Uterus (tissue), 3 donors: ENCODE measurements at regions not wholly inside any gene's neighbourhood (a gene's known extent, or its start where the extent isn't known, plus 50 kb on each side); places are given as distances from the start of the nearest gene placed in this dataset.
"Not testable (repeated sequence)": the region's sequence is repeated elsewhere in the genome, so short reads cannot be mapped to it uniquely, and the experiment has no call there.

ENCODE experiments used
- DNase-seq, 2 donors: peaks; one replicate each; pipeline ENCODE4 v3.0.0-alpha.2; 2019 to 2020
- H3K27ac ChIP-seq, 2 donors: fragments of 200-600 bp; sonication (generic); 1 replicate in 1 of 2; 2 replicates in 1 of 2; pipeline ENCODE4 v1.5.1; 2016 to 2018
- H3K27me3 ChIP-seq, 2 donors: fragments of 200-600 bp; sonication (generic); one replicate each; pipeline ENCODE4 v1.5.1; 2018 to 2019; ENCODE audit warnings: control low read depth in 1 of 2
- H3K36me3 ChIP-seq, 2 donors: fragments of 200-600 bp; sonication (generic); one replicate each; pipeline ENCODE4 v1.5.1; 2019; ENCODE audit warnings: control low read depth in 1 of 2
- H3K4me1 ChIP-seq, 2 donors: fragments of 200-600 bp; sonication (generic); one replicate each; pipeline ENCODE4 v1.5.1; 2018 to 2019; ENCODE audit warnings: control low read depth in 1 of 2
- H3K4me3 ChIP-seq, 2 donors: fragments of 200-600 bp; sonication (generic); 1 replicate in 1 of 2; 2 replicates in 1 of 2; pipeline ENCODE4 v1.5.1; 2018 to 2019; ENCODE audit warnings: mild to moderate bottlenecking in 1 of 2
- H3K9me3 ChIP-seq, 2 donors: fragments of 200-600 bp; sonication (generic); one replicate each; pipeline ENCODE4 v1.5.1; 2019; ENCODE audit warnings: control low read depth in 1 of 2
- POLR2A ChIP-seq, 2 donors: fragments of 450-650 bp; IDR thresholded peaks; one replicate each; pipeline ENCODE4 v1.6.1; 2016; ENCODE audit warnings: antibody characterized with exemption in 2 of 2, mild to moderate bottlenecking in 1 of 2, moderate library complexity in 1 of 2
- intact Hi-C: fragments of 100-400 bp; cut with DNase I; formaldehyde crosslinking; loops from one replicate; pipeline ENCODE4 v1.15.1; 2023; ENCODE audit warnings: low total_unique reads
- TF ChIP-seq, protein P1 (sequence below), 4 experiments: fragments of 200-600 bp in 2 of 4; fragments of 450-650 bp in 2 of 4; sonication (generic) in 2 of 4; IDR thresholded peaks; one replicate each; pipeline ENCODE4 v1.5.1; 2016 to 2019; ENCODE audit warnings: antibody characterized with exemption in 4 of 4, mild to moderate bottlenecking in 2 of 4, moderate library complexity in 1 of 4
- donor health status: DM: yes; HTN: yes; CAD: no.

DNA sequence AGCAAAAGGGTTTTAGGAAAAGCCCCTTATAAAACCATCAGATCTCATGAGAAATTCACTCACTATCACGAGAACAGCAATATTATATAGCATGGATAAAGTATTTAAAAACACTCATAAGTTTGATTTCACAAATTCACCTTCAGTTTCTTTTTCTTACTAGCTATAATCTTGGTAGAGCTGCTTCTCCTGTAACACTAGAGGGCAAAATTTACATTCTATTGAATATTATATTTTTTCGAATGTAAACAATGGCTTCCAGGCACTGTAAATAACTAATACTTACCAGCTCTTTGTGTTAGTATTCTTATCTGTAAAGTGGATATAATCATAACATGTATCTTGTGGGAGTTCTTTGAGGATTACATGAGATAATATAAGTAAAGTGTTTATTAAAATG is 259.6 kb downstream of the CCER1 start:
- TF ChIP-seq POLR2A (IDR thresholded peaks at IDR 0.05), result no peak
- TF ChIP-seq, protein P1, sequence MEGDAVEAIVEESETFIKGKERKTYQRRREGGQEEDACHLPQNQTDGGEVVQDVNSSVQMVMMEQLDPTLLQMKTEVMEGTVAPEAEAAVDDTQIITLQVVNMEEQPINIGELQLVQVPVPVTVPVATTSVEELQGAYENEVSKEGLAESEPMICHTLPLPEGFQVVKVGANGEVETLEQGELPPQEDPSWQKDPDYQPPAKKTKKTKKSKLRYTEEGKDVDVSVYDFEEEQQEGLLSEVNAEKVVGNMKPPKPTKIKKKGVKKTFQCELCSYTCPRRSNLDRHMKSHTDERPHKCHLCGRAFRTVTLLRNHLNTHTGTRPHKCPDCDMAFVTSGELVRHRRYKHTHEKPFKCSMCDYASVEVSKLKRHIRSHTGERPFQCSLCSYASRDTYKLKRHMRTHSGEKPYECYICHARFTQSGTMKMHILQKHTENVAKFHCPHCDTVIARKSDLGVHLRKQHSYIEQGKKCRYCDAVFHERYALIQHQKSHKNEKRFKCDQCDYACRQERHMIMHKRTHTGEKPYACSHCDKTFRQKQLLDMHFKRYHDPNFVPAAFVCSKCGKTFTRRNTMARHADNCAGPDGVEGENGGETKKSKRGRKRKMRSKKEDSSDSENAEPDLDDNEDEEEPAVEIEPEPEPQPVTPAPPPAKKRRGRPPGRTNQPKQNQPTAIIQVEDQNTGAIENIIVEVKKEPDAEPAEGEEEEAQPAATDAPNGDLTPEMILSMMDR (IDR thresholded peaks at IDR 0.05), result no peak
- no peaks in the 10 kb centered on the region for H3K4me1 ChIP-seq
- H3K27ac ChIP-seq, result no peak overlapping the region
- no peaks in the 10 kb centered on the region for H3K36me3 ChIP-seq
- no peaks in the 10 kb centered on the region for H3K9me3 ChIP-seq
- intact Hi-C loops, result no loop called here
- no peak overlapping the region for H3K4me3 ChIP-seq
- DNase-seq, result no peak
- H3K27me3 ChIP-seq, result no peaks in the 10 kb centered on the region

DNA sequence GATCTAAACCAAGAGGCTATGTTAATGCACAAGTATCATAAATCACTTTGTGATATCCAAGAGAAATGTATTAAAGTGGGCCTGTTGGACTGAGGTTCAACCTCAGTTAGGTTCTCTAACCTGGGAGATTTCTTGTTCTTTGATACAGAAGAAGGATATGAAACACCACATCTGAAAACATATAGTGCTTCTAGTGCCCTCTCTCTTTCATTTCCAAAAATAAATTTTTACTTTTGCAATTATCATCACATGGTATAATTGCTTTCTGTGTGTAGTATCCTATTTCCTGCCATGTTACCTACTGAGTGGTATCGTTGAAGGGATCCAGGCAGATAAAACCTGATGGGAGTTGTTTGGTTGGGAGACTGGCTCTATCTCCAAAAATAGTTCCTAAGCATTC is 264.9 kb downstream of the CCER1 start:
- no peaks in the 10 kb centered on the region for H3K9me3 ChIP-seq
- H3K4me1 ChIP-seq, result no peaks in the 10 kb centered on the region
- no peak for TF ChIP-seq POLR2A (IDR thresholded peaks at IDR 0.05)
- TF ChIP-seq, protein P1 (IDR thresholded peaks at IDR 0.05), result no peak
- H3K4me3 ChIP-seq, result no peak overlapping the region
- H3K36me3 ChIP-seq, result no peaks in the 10 kb centered on the region
- no peak for DNase-seq
- H3K27ac ChIP-seq, result no peak overlapping the region
- no peaks in the 10 kb centered on the region for H3K27me3 ChIP-seq
- intact Hi-C loops, result no loop called here

DNA sequence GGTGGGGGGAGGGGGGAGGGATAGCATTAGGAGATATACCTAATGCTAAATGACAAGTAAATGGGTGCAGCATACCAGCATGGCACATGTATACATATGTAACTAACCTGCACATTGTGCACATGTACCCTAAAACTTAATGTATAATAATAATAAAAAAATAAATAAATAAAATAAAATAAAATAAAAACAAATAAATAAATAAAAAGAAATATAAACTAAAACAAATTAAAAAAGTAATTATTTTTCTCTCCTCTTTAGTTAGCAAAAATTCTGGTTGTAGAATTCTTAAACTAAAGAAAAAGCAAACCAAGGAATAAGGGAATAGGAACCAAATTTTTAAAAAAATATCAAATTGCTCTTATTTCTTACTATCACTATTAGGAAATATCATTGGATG is 267.3 kb downstream of the CCER1 start:
- intact Hi-C loops, H3K36me3 ChIP-seq: not testable (repeated sequence)

DNA sequence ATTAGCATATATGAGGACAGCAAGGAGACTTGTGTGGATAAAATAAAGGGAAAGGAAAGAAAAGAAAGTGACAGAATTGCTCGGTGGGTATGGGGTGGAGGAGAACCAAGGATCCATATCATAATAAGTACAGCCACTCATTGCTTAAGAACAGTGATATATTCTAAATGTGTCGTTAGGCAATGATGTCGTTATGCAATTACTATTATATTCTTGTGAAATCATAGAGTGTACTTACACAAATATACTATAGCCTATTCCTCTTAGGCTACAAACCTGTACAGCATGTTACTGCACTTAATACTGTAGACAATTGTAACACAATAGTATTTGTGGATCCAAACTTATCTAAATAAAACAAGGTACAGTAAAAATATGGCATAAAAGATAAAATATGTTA is 271.1 kb downstream of the CCER1 start:
- H3K4me3 ChIP-seq, result no peak overlapping the region
- H3K36me3 ChIP-seq, result no peaks in the 10 kb centered on the region
- H3K4me1 ChIP-seq, result no peaks in the 10 kb centered on the region
- H3K9me3 ChIP-seq, result no peaks in the 10 kb centered on the region
- TF ChIP-seq, protein P1 (IDR thresholded peaks at IDR 0.05), result no peak
- TF ChIP-seq POLR2A (IDR thresholded peaks at IDR 0.05), result no peak
- H3K27me3 ChIP-seq, result no peaks in the 10 kb centered on the region
- H3K27ac ChIP-seq, result no peak overlapping the region
- DNase-seq, result no peak
- intact Hi-C loops, result no loop called here

More for the DNA sequence above, 267.3 kb downstream of the CCER1 start:
- not testable (repeated sequence) for H3K4me3 ChIP-seq, H3K4me1 ChIP-seq, H3K27ac ChIP-seq, H3K9me3 ChIP-seq, H3K27me3 ChIP-seq, DNase-seq

DNA sequence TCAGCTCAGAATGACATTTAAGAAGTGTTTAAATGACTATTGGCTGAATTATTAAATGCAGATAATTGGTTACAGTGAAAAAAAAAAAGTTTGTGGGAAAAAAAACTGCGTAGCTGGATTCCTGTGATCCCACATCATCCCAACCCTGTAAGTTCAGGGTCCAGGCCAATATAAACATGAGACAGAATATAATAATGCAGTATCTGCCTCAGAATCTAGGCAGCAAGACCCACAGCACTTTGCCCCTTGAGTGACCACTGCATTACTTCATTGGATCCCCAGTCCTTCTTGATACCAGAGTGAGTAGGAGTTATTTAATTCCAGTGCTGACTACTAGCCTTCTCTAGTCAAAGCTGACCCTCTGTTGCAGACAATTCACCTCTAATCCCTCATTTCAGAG is 272.6 kb downstream of the CCER1 start:
- no peak overlapping the region for H3K4me3 ChIP-seq
- intact Hi-C loops, result no loop called here

More for the DNA sequence above, 272.6 kb downstream of the CCER1 start:
- Histone ChIP-seq H3K27ac (no peak overlapping the region), H3K4me1 (no peaks in the 10 kb centered on the region), H3K9me3 (no peaks in the 10 kb centered on the region), H3K27me3 (no peaks in the 10 kb centered on the region), H3K36me3 (no peaks in the 10 kb centered on the region)
- DNase-seq, result no peak
- TF ChIP-seq, protein P1 (IDR thresholded peaks at IDR 0.05), result no peak
- no peak for TF ChIP-seq POLR2A (IDR thresholded peaks at IDR 0.05)
